ENCODE measurements at regions not wholly inside any gene's neighbourhood (a gene's known extent, or its start where the extent isn't known, plus 50 kb on each side); places are given as distances from the start of the nearest gene placed in this dataset.

DNA sequence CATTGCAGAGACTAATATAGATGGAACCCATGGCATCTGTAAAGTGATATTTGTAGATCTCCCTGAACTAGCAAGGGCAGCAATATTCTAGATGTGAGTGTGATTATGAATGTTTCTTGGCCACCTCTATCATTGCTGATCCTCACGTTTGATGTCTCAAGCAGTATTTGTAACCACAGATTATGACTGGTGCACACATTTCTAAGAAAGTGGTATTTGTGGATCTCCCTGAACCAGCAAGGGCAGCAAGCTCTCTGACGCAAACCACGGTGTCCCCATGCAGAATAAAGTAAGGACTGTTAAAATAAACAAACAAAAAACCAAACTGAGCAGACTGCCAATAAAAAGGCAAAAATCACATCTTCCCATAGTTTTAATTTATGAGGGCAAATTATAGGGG, 301.3 kb downstream of the CSNK1G3 start:
- Histone ChIP-seq H3K9me2 (no peaks in the 10 kb centered on the region), H2AFZ (ENCODE audit: low read depth) (no peak overlapping the region), H3K9me3 (no peaks in the 10 kb centered on the region), H3K4me2 (peak overlapping the region; percentile 71; the same call in 1 of the 2 replicates), H3F3A (replicated peaks; ENCODE audit: insufficient read depth) (peaks cover 6% of the 10 kb centered on the region), H3K27ac (ENCODE audit: low read depth in 2 of 2, low read length in 1 of 2) (peak overlapping the region; percentile 55 to 91; a peak in 3 of 4 replicates), H3K79me2 (ENCODE audit: insufficient read depth) (no peaks in the 10 kb centered on the region; the same call in 1 of the 2 replicates), H3K9ac (no peak overlapping the region), H3K36me3 (replicated peaks in 1 of 2; ENCODE audit: control insufficient read depth in 1 of 2, insufficient read depth in 2 of 2, low read length in 1 of 2) (no peaks in the 10 kb centered on the region), H3K27me3 (ENCODE audit: insufficient read depth) (no peaks in the 10 kb centered on the region), H3K4me3 (ENCODE audit: low read depth in 2 of 2, low read length in 1 of 2) (no peak overlapping the region), H4K20me1 (ENCODE audit: insufficient read depth) (no peaks in the 10 kb centered on the region), H3K4me1 (ENCODE audit: control insufficient read depth in 1 of 2, insufficient read depth in 2 of 2, low read depth in 1 of 2, low read length in 1 of 2) (peaks cover 20 to 29% of the 10 kb centered on the region in 2 experiments)
- ChIA-PET CTCF (interaction anchor here (1.4 kb wide), 1 partner anchor 32 kb away, joined by 3 read pairs; no protein-coding TSS in a partner anchor), POLR2A (no interaction called here)
- no peak for DNase-seq
- TF ChIP-seq, protein P1, sequence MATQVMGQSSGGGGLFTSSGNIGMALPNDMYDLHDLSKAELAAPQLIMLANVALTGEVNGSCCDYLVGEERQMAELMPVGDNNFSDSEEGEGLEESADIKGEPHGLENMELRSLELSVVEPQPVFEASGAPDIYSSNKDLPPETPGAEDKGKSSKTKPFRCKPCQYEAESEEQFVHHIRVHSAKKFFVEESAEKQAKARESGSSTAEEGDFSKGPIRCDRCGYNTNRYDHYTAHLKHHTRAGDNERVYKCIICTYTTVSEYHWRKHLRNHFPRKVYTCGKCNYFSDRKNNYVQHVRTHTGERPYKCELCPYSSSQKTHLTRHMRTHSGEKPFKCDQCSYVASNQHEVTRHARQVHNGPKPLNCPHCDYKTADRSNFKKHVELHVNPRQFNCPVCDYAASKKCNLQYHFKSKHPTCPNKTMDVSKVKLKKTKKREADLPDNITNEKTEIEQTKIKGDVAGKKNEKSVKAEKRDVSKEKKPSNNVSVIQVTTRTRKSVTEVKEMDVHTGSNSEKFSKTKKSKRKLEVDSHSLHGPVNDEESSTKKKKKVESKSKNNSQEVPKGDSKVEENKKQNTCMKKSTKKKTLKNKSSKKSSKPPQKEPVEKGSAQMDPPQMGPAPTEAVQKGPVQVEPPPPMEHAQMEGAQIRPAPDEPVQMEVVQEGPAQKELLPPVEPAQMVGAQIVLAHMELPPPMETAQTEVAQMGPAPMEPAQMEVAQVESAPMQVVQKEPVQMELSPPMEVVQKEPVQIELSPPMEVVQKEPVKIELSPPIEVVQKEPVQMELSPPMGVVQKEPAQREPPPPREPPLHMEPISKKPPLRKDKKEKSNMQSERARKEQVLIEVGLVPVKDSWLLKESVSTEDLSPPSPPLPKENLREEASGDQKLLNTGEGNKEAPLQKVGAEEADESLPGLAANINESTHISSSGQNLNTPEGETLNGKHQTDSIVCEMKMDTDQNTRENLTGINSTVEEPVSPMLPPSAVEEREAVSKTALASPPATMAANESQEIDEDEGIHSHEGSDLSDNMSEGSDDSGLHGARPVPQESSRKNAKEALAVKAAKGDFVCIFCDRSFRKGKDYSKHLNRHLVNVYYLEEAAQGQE (IDR thresholded peaks at IDR 0.05; ENCODE audit: low read depth, low read length): no peak
- TF ChIP-seq MEF2A (IDR thresholded peaks at IDR 0.05; ENCODE audit: borderline replicate concordance, low read depth): no peak
- no peak for TF ChIP-seq YY1 (IDR thresholded peaks at IDR 0.05; ENCODE audit: low read depth)
- TF ChIP-seq NFIC (IDR thresholded peaks at IDR 0.05; ENCODE audit: borderline replicate concordance): no peak
- TF ChIP-seq FOXM1 (IDR thresholded peaks at IDR 0.05; ENCODE audit: low read depth): no peak
- no peak for TF ChIP-seq RAD21 (IDR thresholded peaks at IDR 0.05; ENCODE audit: low read length)
- no peak for TF ChIP-seq MAX (IDR thresholded peaks at IDR 0.05; ENCODE audit: low read depth)
- TF ChIP-seq SMC3 (IDR thresholded peaks at IDR 0.05; ENCODE audit: low read depth, low read length): no peak
- no peak for TF ChIP-seq POLR2AphosphoS5 (IDR thresholded peaks at IDR 0.05; ENCODE audit: low read depth, low read length)
- TF ChIP-seq NRF1 (IDR thresholded peaks at IDR 0.05; ENCODE audit: low read depth, low read length): no peak
- TF ChIP-seq EZH2phosphoT487 (IDR thresholded peaks at IDR 0.05; ENCODE audit: borderline replicate concordance, low read depth): no peak
- TF ChIP-seq TCF12 (IDR thresholded peaks at IDR 0.05): no peak
- no peak for TF ChIP-seq IRF3 (IDR thresholded peaks at IDR 0.05; ENCODE audit: low read depth, low read length)
- no peak for TF ChIP-seq RFX5 (IDR thresholded peaks at IDR 0.05; ENCODE audit: low read length)
- TF ChIP-seq RXRA (IDR thresholded peaks at IDR 0.05; ENCODE audit: borderline replicate concordance, low read depth): no peak
- TF ChIP-seq RCOR1 (IDR thresholded peaks at IDR 0.05; ENCODE audit: low read length): no peak
- WGBS (ENCODE audit: low lambda C conversion rate): 98% methylated on average over 3 of the region's 3 CpGs

All from SK-N-SH (cell line).